ENCODE measurements at regions not wholly inside any gene's neighbourhood (a gene's known extent, or its start where the extent isn't known, plus 50 kb on each side); places are given as distances from the start of the nearest gene placed in this dataset.

DNA sequence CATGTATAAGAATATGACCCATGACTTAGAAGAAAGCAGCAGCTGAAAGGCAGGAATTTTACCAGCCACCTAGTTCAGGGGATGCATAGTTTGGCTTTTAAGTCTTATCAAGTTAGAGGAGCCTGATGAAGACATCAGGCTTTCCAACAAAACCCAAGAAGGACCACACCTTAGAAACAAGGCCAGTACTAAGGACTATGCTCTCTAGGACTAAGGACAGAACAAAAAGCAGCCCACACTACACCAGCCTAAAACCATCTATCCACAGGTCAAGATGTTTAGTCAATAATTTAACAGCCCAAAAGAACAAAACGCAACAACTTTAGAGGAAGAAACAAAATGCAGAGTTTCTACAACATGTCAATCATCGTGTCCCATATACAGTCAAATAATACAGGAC lies 408.9 kb upstream of the RGMB start:
- H3K27me3 ChIP-seq (ENCODE audit: control insufficient read depth in 3 of 3, insufficient read depth in 3 of 3, low read length in 2 of 3): no peaks in the 10 kb centered on the region
- no peak for ATAC-seq (ENCODE audit: insufficient read depth, low FRiP score)
- H3K4me3 ChIP-seq: no peak overlapping the region
- H3K27ac ChIP-seq (ENCODE audit: low read depth in 1 of 2, low read length in 1 of 2): no peak overlapping the region
- peaks cover 0 to 3% (median 0%) of the 10 kb centered on the region in 5 donors for H3K4me1 ChIP-seq (ENCODE audit: control insufficient read depth in 5 of 5, insufficient read depth in 5 of 5, low read length in 5 of 5)
- TF ChIP-seq, protein P1, sequence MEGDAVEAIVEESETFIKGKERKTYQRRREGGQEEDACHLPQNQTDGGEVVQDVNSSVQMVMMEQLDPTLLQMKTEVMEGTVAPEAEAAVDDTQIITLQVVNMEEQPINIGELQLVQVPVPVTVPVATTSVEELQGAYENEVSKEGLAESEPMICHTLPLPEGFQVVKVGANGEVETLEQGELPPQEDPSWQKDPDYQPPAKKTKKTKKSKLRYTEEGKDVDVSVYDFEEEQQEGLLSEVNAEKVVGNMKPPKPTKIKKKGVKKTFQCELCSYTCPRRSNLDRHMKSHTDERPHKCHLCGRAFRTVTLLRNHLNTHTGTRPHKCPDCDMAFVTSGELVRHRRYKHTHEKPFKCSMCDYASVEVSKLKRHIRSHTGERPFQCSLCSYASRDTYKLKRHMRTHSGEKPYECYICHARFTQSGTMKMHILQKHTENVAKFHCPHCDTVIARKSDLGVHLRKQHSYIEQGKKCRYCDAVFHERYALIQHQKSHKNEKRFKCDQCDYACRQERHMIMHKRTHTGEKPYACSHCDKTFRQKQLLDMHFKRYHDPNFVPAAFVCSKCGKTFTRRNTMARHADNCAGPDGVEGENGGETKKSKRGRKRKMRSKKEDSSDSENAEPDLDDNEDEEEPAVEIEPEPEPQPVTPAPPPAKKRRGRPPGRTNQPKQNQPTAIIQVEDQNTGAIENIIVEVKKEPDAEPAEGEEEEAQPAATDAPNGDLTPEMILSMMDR (IDR thresholded peaks at IDR 0.05; ENCODE audit: control extremely low read depth, extremely low read depth): no peak
- no peaks in the 10 kb centered on the region for H3K36me3 ChIP-seq (ENCODE audit: control insufficient read depth in 4 of 4, insufficient read depth in 4 of 4, low read length in 4 of 4)
- DNase-seq: no peak
- WGBS, 2 donors: 60 to 77% methylated on average over 2 of the region's 2 CpGs
- peaks cover 0 to 4% (median 0%) of the 10 kb centered on the region in 4 donors for H3K9me3 ChIP-seq (ENCODE audit: control insufficient read depth in 4 of 4, insufficient read depth in 3 of 4, low read length in 3 of 4)
- no peak overlapping the region for H3K9ac ChIP-seq (ENCODE audit: insufficient read depth in 1 of 2, low read length in 2 of 2)

DNA sequence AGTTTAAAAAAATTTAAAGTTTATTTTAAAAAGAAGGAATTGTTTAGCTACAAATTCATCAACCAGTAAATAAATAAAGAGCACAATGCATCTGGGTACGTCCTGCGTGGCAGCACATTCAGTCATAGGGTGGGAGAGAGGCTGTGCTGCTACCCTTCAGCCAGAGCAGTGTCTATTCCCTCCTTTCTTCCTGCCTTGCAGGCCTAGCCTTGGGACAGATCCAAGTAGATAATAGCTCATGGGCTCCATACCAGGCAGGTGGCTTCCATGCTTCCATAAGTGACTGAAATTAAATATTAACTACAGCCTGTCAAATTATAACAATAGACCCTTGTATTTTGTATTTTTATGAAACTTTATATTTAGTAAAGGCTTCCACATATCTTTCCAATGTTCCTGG lies 408.3 kb upstream of the RGMB start:
- ATAC-seq (ENCODE audit: insufficient read depth, low FRiP score): no peak
- H3K4me3 ChIP-seq: no peak overlapping the region
- WGBS, 2 donors: 70 to 77% methylated on average over 2 of the region's 2 CpGs

DNA sequence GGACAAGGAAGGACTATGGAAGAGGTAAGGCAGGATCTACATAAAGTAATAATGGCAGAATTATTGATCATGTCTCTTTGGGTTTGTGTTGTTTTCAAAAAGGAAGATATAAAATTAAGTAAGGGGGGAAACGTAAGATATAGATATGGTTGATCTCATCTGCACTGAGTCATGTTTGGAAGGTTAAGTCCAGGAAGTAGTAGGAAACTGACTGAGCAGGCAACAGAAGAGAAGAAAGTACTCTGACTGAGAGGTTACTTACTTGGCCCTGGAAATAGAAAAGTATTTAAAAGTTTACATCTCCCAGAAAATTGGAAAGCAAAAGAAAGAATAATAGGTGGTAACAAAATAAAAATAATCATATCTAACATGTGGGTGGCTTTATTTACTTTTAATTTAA lies 405.3 kb upstream of the RGMB start:
- no peak overlapping the region for H3K4me3 ChIP-seq
- ATAC-seq (ENCODE audit: insufficient read depth, low FRiP score): no peak
- TF ChIP-seq, protein P1 (IDR thresholded peaks at IDR 0.05; ENCODE audit: control extremely low read depth, extremely low read depth): no peak
- no peaks in the 10 kb centered on the region for H3K9me3 ChIP-seq (ENCODE audit: control insufficient read depth in 4 of 4, insufficient read depth in 3 of 4, low read length in 3 of 4)
- H3K27ac ChIP-seq (ENCODE audit: low read depth in 1 of 2, low read length in 1 of 2): no peak overlapping the region
- peaks cover 0 to 3% (median 0%) of the 10 kb centered on the region in 5 donors for H3K4me1 ChIP-seq (ENCODE audit: control insufficient read depth in 5 of 5, insufficient read depth in 5 of 5, low read length in 5 of 5)
- DNase-seq: no peak
- H3K36me3 ChIP-seq (ENCODE audit: control insufficient read depth in 4 of 4, insufficient read depth in 4 of 4, low read length in 4 of 4): no peaks in the 10 kb centered on the region
- WGBS, 2 donors: 84 to 89% methylated on average over 1 of the region's 1 CpG
- no peak overlapping the region for H3K9ac ChIP-seq (ENCODE audit: insufficient read depth in 1 of 2, low read length in 2 of 2)
- no peaks in the 10 kb centered on the region for H3K27me3 ChIP-seq (ENCODE audit: control insufficient read depth in 3 of 3, insufficient read depth in 3 of 3, low read length in 2 of 3)

More for the DNA sequence above, 408.3 kb upstream of the RGMB start:
- H3K9me3 ChIP-seq (ENCODE audit: control insufficient read depth in 4 of 4, insufficient read depth in 3 of 4, low read length in 3 of 4): peaks cover 0 to 4% (median 0%) of the 10 kb centered on the region in 4 donors
- H3K27ac ChIP-seq (ENCODE audit: low read depth in 1 of 2, low read length in 1 of 2): no peak overlapping the region
- TF ChIP-seq, protein P1 (IDR thresholded peaks at IDR 0.05; ENCODE audit: control extremely low read depth, extremely low read depth): no peak
- H3K27me3 ChIP-seq (ENCODE audit: control insufficient read depth in 3 of 3, insufficient read depth in 3 of 3, low read length in 2 of 3): no peaks in the 10 kb centered on the region
- no peak overlapping the region for H3K9ac ChIP-seq (ENCODE audit: insufficient read depth in 1 of 2, low read length in 2 of 2)
- DNase-seq: peak in 1 of 3 donors; percentile 25
- H3K36me3 ChIP-seq (ENCODE audit: control insufficient read depth in 4 of 4, insufficient read depth in 4 of 4, low read length in 4 of 4): no peaks in the 10 kb centered on the region
- H3K4me1 ChIP-seq (ENCODE audit: control insufficient read depth in 5 of 5, insufficient read depth in 5 of 5, low read length in 5 of 5): peaks cover 0 to 3% (median 0%) of the 10 kb centered on the region in 5 donors

DNA sequence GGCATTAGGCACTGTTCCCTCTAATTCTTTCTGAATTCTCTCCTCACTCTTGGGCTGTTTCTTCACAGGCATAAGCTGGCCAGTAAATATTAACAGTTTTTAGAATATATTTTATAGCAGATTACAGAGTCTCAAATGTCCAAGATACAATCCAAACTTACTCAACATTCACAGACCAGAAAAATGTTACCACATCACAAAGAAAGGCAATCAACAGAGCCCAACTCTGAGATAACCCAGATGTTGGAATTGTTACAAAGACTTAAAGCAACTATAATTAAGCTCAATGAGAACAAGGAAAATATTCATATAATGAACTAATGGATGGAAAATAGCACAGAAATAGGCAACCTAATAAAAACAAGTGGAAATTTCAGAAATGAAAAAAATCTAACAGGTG lies 401.1 kb upstream of the RGMB start:
- no peaks in the 10 kb centered on the region for H3K4me1 ChIP-seq (ENCODE audit: control insufficient read depth in 5 of 5, insufficient read depth in 5 of 5, low read length in 5 of 5)
- no peaks in the 10 kb centered on the region for H3K36me3 ChIP-seq (ENCODE audit: control insufficient read depth in 4 of 4, insufficient read depth in 4 of 4, low read length in 4 of 4)
- no peaks in the 10 kb centered on the region for H3K9me3 ChIP-seq (ENCODE audit: control insufficient read depth in 4 of 4, insufficient read depth in 3 of 4, low read length in 3 of 4)
- DNase-seq (peak in 2 of 3 donors; percentile 13 to 32), ATAC-seq (ENCODE audit: insufficient read depth, low FRiP score) (no peak)
- TF ChIP-seq, protein P1 (IDR thresholded peaks at IDR 0.05; ENCODE audit: control extremely low read depth, extremely low read depth): no peak
- H3K27ac ChIP-seq (ENCODE audit: low read depth in 1 of 2, low read length in 1 of 2): no peak overlapping the region
- no peak overlapping the region for H3K4me3 ChIP-seq
- no peaks in the 10 kb centered on the region for H3K27me3 ChIP-seq (ENCODE audit: control insufficient read depth in 3 of 3, insufficient read depth in 3 of 3, low read length in 2 of 3)
- H3K9ac ChIP-seq (ENCODE audit: insufficient read depth in 1 of 2, low read length in 2 of 2): no peak overlapping the region

All from lung (tissue), 11 donors.